OCI-LY7 (cell line): ENCODE measurements at regions not wholly inside any gene's neighbourhood (a gene's known extent, or its start where the extent isn't known, plus 50 kb on each side); places are given as distances from the start of the nearest gene placed in this dataset.

Experiments used
- BruUV-seq: library from RNA; stranded (reverse); fragments of 400-500 nt; replicated peaks from 2 replicates; lab custom pipeline; 2021; lab: Mats Ljungman, UMichigan
- CTCF ChIA-PET: fragments of 300-600 bp; sonication (Branson Sonifier 250); formaldehyde crosslinking; loops from one replicate; lab custom pipeline; 2022; ENCODE audit warnings: antibody characterized with exemption; ENCODE audit not compliant: unreplicated experiment; lab: Charles Lee
- POLR2A ChIA-PET: fragments of 300-600 bp; sonication (Branson Sonifier 250); formaldehyde crosslinking; loops from one replicate; lab custom pipeline; 2022; ENCODE audit warnings: antibody characterized with exemption; lab: Charles Lee
- DNase-seq: peaks from one replicate; pipeline ENCODE4 v3.0.0-alpha.2; 2015; ENCODE audit warnings: low spot score
- H2AFZ ChIP-seq: fragments of 200-600 bp; sonication (generic), shearing (Covaris generic); 2 replicates; pipeline ENCODE4 v1.6.1; 2014; ENCODE audit warnings: mild to moderate bottlenecking, antibody characterized with exemption, low read length, moderate library complexity
- H3K27ac ChIP-seq: fragments of 200-600 bp; sonication (generic); 2 replicates; pipeline ENCODE4 v1.5.1; 2014; ENCODE audit warnings: mixed run types, low read depth, mild to moderate bottlenecking, moderate library complexity, low read length, inconsistent platforms; ENCODE audit not compliant: poor library complexity, severe bottlenecking
- H3K36me3 ChIP-seq: fragments of 200-600 bp; sonication (generic); 2 replicates; pipeline ENCODE4 v1.6.1; 2014; ENCODE audit warnings: mild to moderate bottlenecking, antibody characterized with exemption, low read length, moderate library complexity, mixed read lengths; ENCODE audit not compliant: insufficient read depth
- H3K4me1 ChIP-seq: fragments of 200-600 bp; sonication (generic); 2 replicates; pipeline ENCODE4 v1.5.1; 2014; ENCODE audit warnings: mild to moderate bottlenecking, low read length; ENCODE audit not compliant: insufficient read depth, poor library complexity, severe bottlenecking
- H3K4me2 ChIP-seq: fragments of 200-600 bp; sonication (generic); 2 replicates; pipeline ENCODE4 v1.6.1; 2014; ENCODE audit warnings: mild to moderate bottlenecking, low read length
- H3K4me3 ChIP-seq: fragments of 200-600 bp; sonication (generic); 2 replicates; pipeline ENCODE4 v1.5.1; 2014; ENCODE audit warnings: mild to moderate bottlenecking, low read depth, low read length; ENCODE audit not compliant: poor library complexity, severe bottlenecking
- H3K79me2 ChIP-seq: fragments of 200-600 bp; sonication (generic); 2 replicates; pipeline ENCODE4 v1.6.1; 2016; ENCODE audit warnings: low read depth, mild to moderate bottlenecking, low read length, moderate library complexity, mixed read lengths; ENCODE audit not compliant: insufficient read depth
- H3K9me2 ChIP-seq: fragments of 200-600 bp; sonication (generic); 2 replicates; pipeline ENCODE4 v1.6.1; 2016; ENCODE audit warnings: mild to moderate bottlenecking, low read length, mixed read lengths; ENCODE audit not compliant: insufficient read depth
- H3K9me3 ChIP-seq: fragments of 200-600 bp; sonication (generic); 2 replicates; pipeline ENCODE4 v1.6.1; 2014; ENCODE audit warnings: mild to moderate bottlenecking, mixed run types, low read length, mixed read lengths
- H4K20me1 ChIP-seq: fragments of 200-600 bp; sonication (generic); 2 replicates; pipeline ENCODE4 v1.6.1; 2014; ENCODE audit warnings: mild to moderate bottlenecking, antibody characterized with exemption, low read length, moderate library complexity, mixed read lengths; ENCODE audit not compliant: insufficient read depth
- EZH2phosphoT487 ChIP-seq: fragments of 200-600 bp; sonication (generic); IDR thresholded peaks from 2 replicates; pipeline ENCODE4 v1.6.1; 2018; ENCODE audit warnings: low read depth, borderline replicate concordance, mild to moderate bottlenecking, mixed run types, antibody characterized with exemption, low read length, moderate library complexity, mixed read lengths
- intact Hi-C: fragments of 100-400 bp; cut with micrococcal nuclease; formaldehyde crosslinking; loops from one replicate; pipeline ENCODE4 v1.10.0; 2022; ENCODE audit not compliant: unreplicated experiment
- TF ChIP-seq, protein P1 (sequence below): fragments of 200-600 bp; sonication (generic); conservative IDR thresholded peaks from 2 replicates; pipeline ENCODE4 v1.5.1; 2014; ENCODE audit warnings: mild to moderate bottlenecking, antibody characterized with exemption, low read length, moderate library complexity, mixed read lengths

DNA sequence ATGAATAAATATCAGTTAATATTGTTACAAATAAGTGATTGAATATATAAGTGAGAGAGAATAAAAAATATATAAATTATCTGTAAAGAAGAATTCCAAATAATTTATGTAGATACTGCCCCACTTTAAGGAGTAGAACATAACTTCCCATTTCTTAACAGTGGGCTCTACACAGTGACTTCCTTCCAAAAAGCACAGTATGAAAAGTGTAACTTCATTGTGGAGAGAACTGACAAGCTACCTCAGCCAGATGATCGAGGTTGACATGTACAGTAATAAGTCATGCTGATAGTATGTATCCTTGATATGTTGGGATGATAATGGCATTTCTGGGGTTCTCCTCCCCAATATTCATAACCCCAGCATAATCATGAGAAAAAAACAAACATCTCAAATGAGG is 191.9 kb upstream of the FN1 start:
- no peak for DNase-seq
- Histone ChIP-seq H3K79me2 (no peaks in the 10 kb centered on the region), H3K4me3 (no peak overlapping the region), H3K9me2 (no peaks in the 10 kb centered on the region), H3K9me3 (no peaks in the 10 kb centered on the region), H4K20me1 (no peaks in the 10 kb centered on the region), H3K4me1 (no peaks in the 10 kb centered on the region), H3K36me3 (no peaks in the 10 kb centered on the region), H2AFZ (no peak overlapping the region), H3K4me2 (no peak overlapping the region), H3K27ac (no peak overlapping the region)
- ChIA-PET POLR2A (interaction anchor here (0.8 kb wide), 1 partner anchor 37 kb away, joined by 3 read pairs; no protein-coding TSS in a partner anchor), CTCF (no interaction called here)
- intact Hi-C loops = no loop called here
- BruUV-seq = no TSS peak
- TF ChIP-seq, protein P1, sequence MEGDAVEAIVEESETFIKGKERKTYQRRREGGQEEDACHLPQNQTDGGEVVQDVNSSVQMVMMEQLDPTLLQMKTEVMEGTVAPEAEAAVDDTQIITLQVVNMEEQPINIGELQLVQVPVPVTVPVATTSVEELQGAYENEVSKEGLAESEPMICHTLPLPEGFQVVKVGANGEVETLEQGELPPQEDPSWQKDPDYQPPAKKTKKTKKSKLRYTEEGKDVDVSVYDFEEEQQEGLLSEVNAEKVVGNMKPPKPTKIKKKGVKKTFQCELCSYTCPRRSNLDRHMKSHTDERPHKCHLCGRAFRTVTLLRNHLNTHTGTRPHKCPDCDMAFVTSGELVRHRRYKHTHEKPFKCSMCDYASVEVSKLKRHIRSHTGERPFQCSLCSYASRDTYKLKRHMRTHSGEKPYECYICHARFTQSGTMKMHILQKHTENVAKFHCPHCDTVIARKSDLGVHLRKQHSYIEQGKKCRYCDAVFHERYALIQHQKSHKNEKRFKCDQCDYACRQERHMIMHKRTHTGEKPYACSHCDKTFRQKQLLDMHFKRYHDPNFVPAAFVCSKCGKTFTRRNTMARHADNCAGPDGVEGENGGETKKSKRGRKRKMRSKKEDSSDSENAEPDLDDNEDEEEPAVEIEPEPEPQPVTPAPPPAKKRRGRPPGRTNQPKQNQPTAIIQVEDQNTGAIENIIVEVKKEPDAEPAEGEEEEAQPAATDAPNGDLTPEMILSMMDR = no peak
- TF ChIP-seq EZH2phosphoT487 = no peak

DNA sequence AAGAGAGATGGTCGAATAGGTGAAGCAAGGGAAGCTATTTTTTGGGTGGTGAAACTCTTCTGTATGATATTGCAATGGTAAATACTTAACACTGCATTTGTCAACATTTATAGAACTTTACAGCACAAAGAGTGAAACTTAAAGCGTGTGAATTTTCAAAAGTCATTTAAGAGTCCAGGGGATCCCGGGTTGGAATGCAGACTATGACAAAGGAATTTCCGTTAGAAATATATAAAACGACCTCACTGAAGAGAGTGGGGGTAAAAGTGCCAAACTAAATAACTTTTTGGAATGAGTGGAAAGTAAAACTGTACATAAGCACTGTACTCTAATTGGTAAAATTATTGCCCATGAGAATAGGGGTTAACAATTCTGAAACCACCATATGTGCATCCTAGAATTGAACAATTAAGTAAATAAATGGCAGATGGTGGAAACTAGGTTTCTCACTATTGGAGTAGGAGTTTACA is 191.0 kb upstream of the FN1 start:
- POLR2A ChIA-PET = interaction anchor here (1.1 kb wide), 1 partner anchor 26 kb away, joined by 4 read pairs; no protein-coding TSS in a partner anchor
- Histone ChIP-seq H2AFZ (no peak overlapping the region), H3K36me3 (no peaks in the 10 kb centered on the region), H3K79me2 (no peaks in the 10 kb centered on the region), H3K4me2 (no peak overlapping the region), H3K4me3 (no peak overlapping the region), H3K4me1 (no peaks in the 10 kb centered on the region), H3K27ac (no peak overlapping the region), H4K20me1 (no peaks in the 10 kb centered on the region), H3K9me2 (no peaks in the 10 kb centered on the region), H3K9me3 (no peaks in the 10 kb centered on the region)
- no peak for TF ChIP-seq EZH2phosphoT487
- TF ChIP-seq, protein P1 = no peak
- CTCF ChIA-PET = no interaction called here
- DNase-seq = no peak
- no TSS peak for BruUV-seq
- intact Hi-C loops = no loop called here

DNA sequence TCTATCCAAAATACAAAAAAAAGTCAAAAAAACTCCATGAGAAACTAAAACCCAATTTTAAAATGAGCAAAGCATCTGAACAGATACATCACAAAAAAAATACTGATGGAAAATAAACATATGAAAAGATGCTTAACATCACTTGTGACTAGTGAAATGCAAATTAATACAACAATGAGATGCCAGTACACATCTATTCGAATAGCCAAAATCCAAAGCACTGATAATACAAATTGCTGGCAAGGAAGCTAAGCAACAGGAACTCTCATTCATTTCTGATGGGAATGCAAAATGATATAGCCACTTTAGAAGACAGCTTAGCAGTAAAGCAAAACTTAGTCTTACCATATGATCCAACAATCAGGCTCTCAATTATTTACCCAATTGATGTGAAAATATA is 190.2 kb upstream of the FN1 start:
- Histone ChIP-seq H3K36me3 (no peaks in the 10 kb centered on the region), H2AFZ (no peak overlapping the region), H3K9me2 (no peaks in the 10 kb centered on the region), H3K4me2 (no peak overlapping the region), H3K9me3 (no peaks in the 10 kb centered on the region), H4K20me1 (no peaks in the 10 kb centered on the region), H3K4me3 (no peak overlapping the region), H3K27ac (no peak overlapping the region), H3K4me1 (no peaks in the 10 kb centered on the region), H3K79me2 (no peaks in the 10 kb centered on the region)
- ChIA-PET CTCF (no interaction called here), POLR2A (interaction anchor here (1.1 kb wide), 1 partner anchor 26 kb away, joined by 4 read pairs; no protein-coding TSS in a partner anchor)
- no TSS peak for BruUV-seq
- intact Hi-C loops = no loop called here
- TF ChIP-seq EZH2phosphoT487 = no peak
- TF ChIP-seq, protein P1 = no peak
- DNase-seq = no peak
